OCI-LY7 (cell line): ENCODE measurements at regions not wholly inside any gene's neighbourhood (a gene's known extent, or its start where the extent isn't known, plus 50 kb on each side); places are given as distances from the start of the nearest gene placed in this dataset.

Experiments used
- CTCF ChIP-seq: fragments of 200-600 bp; sonication (generic); conservative IDR thresholded peaks from 2 replicates; pipeline ENCODE4 v1.5.1; 2014; ENCODE audit warnings: mild to moderate bottlenecking, antibody characterized with exemption, low read length, moderate library complexity, mixed read lengths
- EZH2phosphoT487 ChIP-seq: fragments of 200-600 bp; sonication (generic); IDR thresholded peaks from 2 replicates; pipeline ENCODE4 v1.6.1; 2018; ENCODE audit warnings: low read depth, borderline replicate concordance, mild to moderate bottlenecking, mixed run types, antibody characterized with exemption, low read length, moderate library complexity, mixed read lengths

- no peak for TF ChIP-seq CTCF
- TF ChIP-seq EZH2phosphoT487, result no peak
Observed at GRCh38 chr12:89882050-89882449, 173.4 kb upstream of the ATP2B1 start.
